Thyroid gland (tissue), 4 donors: ENCODE measurements at regions not wholly inside any gene's neighbourhood (a gene's known extent, or its start where the extent isn't known, plus 50 kb on each side); places are given as distances from the start of the nearest gene placed in this dataset.

Source experiments
- DNase-seq, 2 donors: peaks; one replicate each; pipeline ENCODE4 v3.0.0-alpha.2; 2019
- H3K27ac ChIP-seq, 3 donors: fragments of 200-600 bp; sonication (generic); 1 replicate in 2 of 3; 2 replicates in 1 of 3; pipeline ENCODE4 v1.5.1; 2016 to 2019; ENCODE audit warnings: mild to moderate bottlenecking in 1 of 3, moderate library complexity in 1 of 3
- H3K27me3 ChIP-seq: fragments of 200-600 bp; sonication (generic); one replicate; pipeline ENCODE4 v1.5.1; 2019
- H3K36me3 ChIP-seq, 2 donors: fragments of 200-600 bp; sonication (generic); one replicate each; pipeline ENCODE4 v1.5.1; 2016 to 2019
- H3K4me1 ChIP-seq, 2 donors: fragments of 200-600 bp; sonication (generic); one replicate each; pipeline ENCODE4 v1.5.1; 2017 to 2019
- H3K4me3 ChIP-seq, 3 donors: fragments of 200-600 bp; sonication (generic); replicated peaks in 1 of 3; 1 replicate in 2 of 3; 2 replicates in 1 of 3; pipeline ENCODE4 v1.5.1; 2016; ENCODE audit warnings: mild to moderate bottlenecking in 1 of 3
- H3K9me3 ChIP-seq: fragments of 200-600 bp; sonication (generic); one replicate; pipeline ENCODE4 v1.5.1; 2017
- CTCF ChIP-seq, 6 experiments: fragments of 200-600 bp in 3 of 6; fragments of 450-650 bp in 3 of 6; sonication (generic) in 3 of 6; IDR thresholded peaks; one replicate each; pipeline ENCODE4 v1.5.1; 2016 to 2019; ENCODE audit warnings: antibody characterized with exemption in 6 of 6, mild to moderate bottlenecking in 2 of 6, inconsistent platforms in 1 of 6, moderate library complexity in 1 of 6
- POLR2A ChIP-seq, 2 donors: fragments of 450-650 bp; IDR thresholded peaks; one replicate each; pipeline ENCODE4 v1.6.1; 2017; ENCODE audit warnings: antibody characterized with exemption in 2 of 2, mild to moderate bottlenecking in 2 of 2, moderate library complexity in 1 of 2
- WGBS, 2 donors: methylation state at CpG; one replicate each; pipeline ENCODE4 v1.1.5; 2017; 5-methylcytosine and 5-hydroxymethylcytosine counted together
- intact Hi-C: fragments of 100-400 bp; cut with DNase I; formaldehyde crosslinking; loops from one replicate; pipeline ENCODE4 v1.15.1; 2023

DNA sequence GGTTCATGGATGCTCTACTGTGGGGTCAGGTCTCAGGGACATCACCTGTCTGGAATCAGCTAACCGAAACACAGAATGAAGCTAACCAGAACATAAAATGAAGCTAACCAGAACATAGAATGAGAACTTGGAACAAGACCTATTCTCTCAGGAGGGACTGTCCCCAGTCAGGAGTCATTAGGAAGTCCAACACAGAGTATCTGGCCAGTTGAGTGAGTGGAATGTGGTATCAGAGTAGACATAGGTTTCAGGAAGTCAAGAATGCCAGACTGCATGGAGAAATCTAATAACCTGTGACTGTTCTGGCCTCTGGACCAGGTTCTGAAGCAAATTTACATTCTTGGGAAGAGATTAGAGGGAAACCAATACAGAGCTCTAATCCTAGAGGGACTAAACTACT, 609.6 kb downstream of the PRELID2 start:
- no peak for TF ChIP-seq POLR2A (IDR thresholded peaks at IDR 0.05)
- no peak for TF ChIP-seq CTCF (IDR thresholded peaks at IDR 0.05)
- H3K36me3 ChIP-seq = no peaks in the 10 kb centered on the region
- H3K4me3 ChIP-seq = no peak overlapping the region
- 83 to 92% methylated on average over 1 of the region's 1 CpG for WGBS, 2 donors
- no peaks in the 10 kb centered on the region for H3K4me1 ChIP-seq
- no peak overlapping the region for H3K27ac ChIP-seq
- no peak for DNase-seq
- H3K27me3 ChIP-seq = no peaks in the 10 kb centered on the region
- H3K9me3 ChIP-seq = no peaks in the 10 kb centered on the region
- intact Hi-C loops = no loop called here

GRCh38 chr5:145223582-145223981, 611.6 kb downstream of the PRELID2 start:
- WGBS, 2 donors = 87 to 92% methylated on average over 3 of the region's 3 CpGs
- intact Hi-C loops = no loop called here
- Histone ChIP-seq H3K27me3 (no peaks in the 10 kb centered on the region), H3K4me3 (no peak overlapping the region), H3K36me3 (no peaks in the 10 kb centered on the region), H3K27ac (no peak overlapping the region), H3K9me3 (no peaks in the 10 kb centered on the region), H3K4me1 (no peaks in the 10 kb centered on the region)
- no peak for DNase-seq
- no peak for TF ChIP-seq CTCF (IDR thresholded peaks at IDR 0.05)
- no peak for TF ChIP-seq POLR2A (IDR thresholded peaks at IDR 0.05)

DNA sequence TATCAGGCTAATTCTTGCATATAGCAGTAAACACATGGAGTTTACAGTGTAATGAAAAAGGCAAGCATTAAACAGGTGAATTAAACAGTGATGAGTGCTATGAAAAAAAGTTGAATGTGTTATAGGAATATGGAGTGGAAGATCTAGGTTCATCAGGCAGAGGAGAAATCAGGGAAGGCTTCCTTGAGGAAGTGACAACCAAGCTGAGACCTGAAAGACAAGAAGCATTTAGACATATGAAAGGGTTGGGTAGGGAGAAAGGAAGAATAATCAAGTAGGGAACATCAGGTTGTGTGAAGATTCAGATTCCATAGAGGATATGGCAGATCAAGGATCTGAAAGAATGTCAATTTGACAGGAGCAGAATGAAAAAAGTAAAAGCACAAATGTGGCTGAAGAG, 612.5 kb downstream of the PRELID2 start:
- no peaks in the 10 kb centered on the region for H3K9me3 ChIP-seq
- intact Hi-C loops = no loop called here

DNA sequence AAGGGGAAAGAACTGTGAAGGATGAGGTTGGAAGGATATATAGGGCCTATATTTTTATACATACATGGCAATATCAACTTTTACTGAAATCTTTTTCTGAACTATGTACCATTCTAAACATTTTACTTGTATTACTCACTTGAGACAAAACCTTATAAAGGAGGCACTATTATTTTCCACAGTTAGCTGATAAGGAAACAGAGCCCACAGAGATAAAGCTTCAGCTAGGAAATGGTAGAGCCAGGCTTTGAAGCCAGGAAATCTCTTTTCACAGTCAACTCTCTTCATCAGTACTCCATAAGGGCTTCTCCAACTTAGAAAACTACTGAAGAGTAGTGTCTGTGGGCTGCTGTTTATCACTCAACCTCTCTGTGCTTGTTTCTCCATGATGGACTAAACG, 613.7 kb downstream of the PRELID2 start:
- no peak for DNase-seq
- intact Hi-C loops = no loop called here
- no peaks in the 10 kb centered on the region for H3K4me1 ChIP-seq
- no peak overlapping the region for H3K4me3 ChIP-seq
- no peaks in the 10 kb centered on the region for H3K36me3 ChIP-seq
- H3K27me3 ChIP-seq = no peaks in the 10 kb centered on the region
- H3K9me3 ChIP-seq = no peaks in the 10 kb centered on the region
- no peak for TF ChIP-seq CTCF (IDR thresholded peaks at IDR 0.05)
- 93 to 100% methylated on average over 1 of the region's 1 CpG for WGBS, 2 donors
- H3K27ac ChIP-seq = no peak overlapping the region

More for the DNA sequence above, 612.5 kb downstream of the PRELID2 start:
- Histone ChIP-seq H3K4me1 (no peaks in the 10 kb centered on the region), H3K36me3 (no peaks in the 10 kb centered on the region), H3K27me3 (no peaks in the 10 kb centered on the region), H3K4me3 (no peak overlapping the region), H3K27ac (no peak overlapping the region)
- TF ChIP-seq POLR2A (IDR thresholded peaks at IDR 0.05) (no peak), CTCF (IDR thresholded peaks at IDR 0.05) (no peak)
- DNase-seq = no peak

GRCh38 chr5:145220481-145220880, 614.7 kb downstream of the PRELID2 start:
- Histone ChIP-seq H3K4me3 (no peak overlapping the region), H3K27me3 (no peaks in the 10 kb centered on the region), H3K36me3 (no peaks in the 10 kb centered on the region), H3K27ac (no peak overlapping the region), H3K4me1 (no peaks in the 10 kb centered on the region), H3K9me3 (no peaks in the 10 kb centered on the region)
- TF ChIP-seq CTCF (IDR thresholded peaks at IDR 0.05) = no peak
- TF ChIP-seq POLR2A (IDR thresholded peaks at IDR 0.05) = no peak
- 51 to 52% methylated on average over 5 of the region's 5 CpGs for WGBS, 2 donors
- intact Hi-C loops = no loop called here
- no peak for DNase-seq
